Mucosa of descending colon (tissue), 3 donors: ENCODE measurements at regions not wholly inside any gene's neighbourhood (a gene's known extent, or its start where the extent isn't known, plus 50 kb on each side); places are given as distances from the start of the nearest gene placed in this dataset.

ENCODE experiments used
- ATAC-seq: fragments of 200-7000 bp; cut with Tn5 transposase; one replicate; pipeline ENCODE4 v1.9.1; 2020; ENCODE audit warnings: mild to moderate bottlenecking, moderate library complexity
- DNase-seq, 3 donors: peaks; one replicate each; pipeline ENCODE4 v3.0.0-alpha.2; 2020
- H3K36me3 ChIP-seq: fragments of 200-600 bp; one replicate; pipeline ENCODE4 v1.8.0; 2021; ENCODE audit warnings: low read depth, mild to moderate bottlenecking
- H3K4me1 ChIP-seq: fragments of 200-600 bp; one replicate; pipeline ENCODE4 v1.8.0; 2021; ENCODE audit warnings: low read depth, mild to moderate bottlenecking
- H3K4me3 ChIP-seq: fragments of 200-600 bp; one replicate; pipeline ENCODE4 v1.8.0; 2021; ENCODE audit warnings: mild to moderate bottlenecking
- H3K9me3 ChIP-seq: fragments of 200-600 bp; one replicate; pipeline ENCODE4 v1.8.0; 2021; ENCODE audit warnings: mild to moderate bottlenecking
- intact Hi-C, 2 donors: fragments of 100-400 bp; cut with DNase I in 1 of 2; cut with micrococcal nuclease in 1 of 2; formaldehyde crosslinking; loops; one replicate each; pipeline versions ENCODE4 v1.11.0 to v1.11.1; 2022; cut with DNase I, micrococcal nuclease
- TF ChIP-seq, protein P1 (sequence below): fragments of 200-600 bp; IDR thresholded peaks from one replicate; pipeline ENCODE4 v1.8.0; 2022; ENCODE audit warnings: antibody characterized with exemption, mild to moderate bottlenecking
- donor health status: DM: no; HTN: no; CAD: no; lungs with moderate emphysema.
- donor health status: DM: no; HTN: no; CAD: no.
- donor health status: DM: no; HTN: yes; CAD: no.

DNA sequence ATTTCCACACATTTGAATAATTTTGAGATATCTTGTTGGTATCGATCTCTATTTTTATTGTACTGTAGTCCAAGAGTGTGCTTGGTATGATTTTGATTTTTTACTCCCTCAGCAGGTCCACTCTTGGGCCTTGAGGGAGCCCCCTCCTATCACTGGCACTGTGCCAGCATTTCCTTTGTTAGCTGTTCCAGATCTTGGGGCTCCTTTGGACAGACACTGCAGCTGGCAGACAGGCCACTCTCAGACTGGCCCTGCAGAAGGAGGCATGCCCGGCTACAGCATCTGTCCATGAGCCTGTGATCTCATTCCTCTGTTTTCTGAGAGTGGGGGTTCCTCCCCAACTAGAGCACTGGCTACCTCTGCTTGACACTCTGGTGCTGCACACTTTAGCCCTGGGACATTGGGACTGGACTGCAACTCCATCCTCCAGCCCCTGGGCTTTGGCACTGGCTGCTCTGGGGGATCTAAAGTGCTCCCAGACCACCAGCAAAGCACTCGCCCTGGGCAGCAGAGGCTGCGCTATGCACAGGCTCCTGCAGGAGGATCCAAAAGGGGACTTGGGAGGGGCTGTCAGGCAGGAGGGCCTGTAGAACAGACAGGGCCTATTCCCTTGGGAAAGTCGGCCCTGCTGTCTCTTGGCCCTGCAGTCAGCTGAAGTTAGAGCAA, 271.3 kb upstream of the DMAC1 start:
- no peak for ATAC-seq
- Histone ChIP-seq H3K4me1 (no peaks in the 10 kb centered on the region), H3K36me3 (no peaks in the 10 kb centered on the region), H3K4me3 (no peak overlapping the region), H3K9me3 (no peaks in the 10 kb centered on the region)
- DNase-seq = no peak
- intact Hi-C loops = no loop called here
- TF ChIP-seq, protein P1, sequence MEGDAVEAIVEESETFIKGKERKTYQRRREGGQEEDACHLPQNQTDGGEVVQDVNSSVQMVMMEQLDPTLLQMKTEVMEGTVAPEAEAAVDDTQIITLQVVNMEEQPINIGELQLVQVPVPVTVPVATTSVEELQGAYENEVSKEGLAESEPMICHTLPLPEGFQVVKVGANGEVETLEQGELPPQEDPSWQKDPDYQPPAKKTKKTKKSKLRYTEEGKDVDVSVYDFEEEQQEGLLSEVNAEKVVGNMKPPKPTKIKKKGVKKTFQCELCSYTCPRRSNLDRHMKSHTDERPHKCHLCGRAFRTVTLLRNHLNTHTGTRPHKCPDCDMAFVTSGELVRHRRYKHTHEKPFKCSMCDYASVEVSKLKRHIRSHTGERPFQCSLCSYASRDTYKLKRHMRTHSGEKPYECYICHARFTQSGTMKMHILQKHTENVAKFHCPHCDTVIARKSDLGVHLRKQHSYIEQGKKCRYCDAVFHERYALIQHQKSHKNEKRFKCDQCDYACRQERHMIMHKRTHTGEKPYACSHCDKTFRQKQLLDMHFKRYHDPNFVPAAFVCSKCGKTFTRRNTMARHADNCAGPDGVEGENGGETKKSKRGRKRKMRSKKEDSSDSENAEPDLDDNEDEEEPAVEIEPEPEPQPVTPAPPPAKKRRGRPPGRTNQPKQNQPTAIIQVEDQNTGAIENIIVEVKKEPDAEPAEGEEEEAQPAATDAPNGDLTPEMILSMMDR = no peak

DNA sequence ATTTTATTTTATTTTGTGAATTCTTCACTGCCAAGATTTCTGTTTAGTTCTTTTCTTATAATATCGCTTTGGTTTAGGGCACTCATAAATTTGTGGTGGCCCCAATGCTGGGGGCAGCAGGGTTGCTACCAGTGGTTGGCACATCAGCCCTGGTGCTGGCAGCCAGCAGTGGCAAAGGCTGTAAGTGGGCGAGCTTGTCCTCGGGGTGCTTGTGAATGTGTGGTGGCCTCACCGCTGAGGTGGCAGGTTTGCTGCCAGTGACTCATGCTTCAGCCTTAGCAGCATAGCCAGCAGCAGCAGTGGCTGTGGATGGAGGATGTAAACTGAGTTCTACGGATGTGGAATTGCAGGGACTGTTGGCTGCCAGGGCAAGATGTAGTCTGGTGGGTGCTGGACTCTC, 262.9 kb upstream of the DMAC1 start:
- intact Hi-C loops = no loop called here
- H3K36me3 ChIP-seq = no peaks in the 10 kb centered on the region
- TF ChIP-seq, protein P1 = no peak
- ATAC-seq = no peak
- H3K4me3 ChIP-seq = no peak overlapping the region
- no peaks in the 10 kb centered on the region for H3K9me3 ChIP-seq
- no peak for DNase-seq
- H3K4me1 ChIP-seq = no peaks in the 10 kb centered on the region

DNA sequence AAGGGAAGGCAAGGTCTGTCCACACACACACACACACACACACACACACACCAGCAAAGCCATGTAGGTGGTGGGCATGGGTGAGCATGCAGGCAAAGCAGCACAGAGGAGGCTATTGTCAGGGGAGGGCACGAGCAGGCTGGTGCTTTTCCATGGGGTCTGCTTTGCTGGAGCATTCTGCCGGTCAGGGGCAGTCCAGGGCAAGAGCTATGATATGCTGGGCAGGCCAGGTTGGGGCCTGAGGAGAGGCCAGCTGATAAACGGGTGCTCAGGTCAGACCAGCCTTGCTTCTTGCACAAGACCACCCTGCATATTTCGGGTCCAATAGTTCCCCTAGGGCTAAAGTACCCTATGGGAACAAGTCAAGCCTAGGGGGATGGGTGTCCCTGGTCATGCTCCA, 253.9 kb upstream of the DMAC1 start:
- Histone ChIP-seq H3K36me3 (no peaks in the 10 kb centered on the region), H3K9me3 (no peaks in the 10 kb centered on the region), H3K4me1 (no peaks in the 10 kb centered on the region), H3K4me3 (no peak overlapping the region)
- TF ChIP-seq, protein P1 = no peak
- intact Hi-C loops = no loop called here
- no peak for DNase-seq
- no peak for ATAC-seq

DNA sequence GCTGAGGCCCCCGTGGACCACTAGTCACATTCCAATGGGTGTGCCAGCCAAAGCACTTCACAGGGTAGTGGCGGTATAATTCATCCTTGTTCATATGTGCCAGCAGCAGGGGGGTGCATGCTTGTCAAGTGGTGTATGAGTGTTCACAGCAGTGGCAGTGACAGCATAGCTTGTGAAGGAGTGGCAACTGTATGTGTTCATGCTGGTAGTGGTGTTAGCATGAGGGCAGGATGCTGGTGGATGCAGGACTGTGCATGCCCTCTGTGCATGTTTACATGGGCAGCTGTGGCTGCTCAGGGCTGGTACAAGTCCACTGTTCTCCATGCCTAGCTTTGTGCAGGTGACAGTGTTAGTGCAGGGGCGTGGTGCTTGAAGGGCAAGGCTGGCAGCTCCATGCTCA, 253.4 kb upstream of the DMAC1 start:
- Histone ChIP-seq H3K36me3 (no peaks in the 10 kb centered on the region), H3K9me3 (no peaks in the 10 kb centered on the region), H3K4me1 (no peaks in the 10 kb centered on the region), H3K4me3 (no peak overlapping the region)
- intact Hi-C loops = no loop called here
- ATAC-seq = no peak
- TF ChIP-seq, protein P1 = no peak
- DNase-seq = no peak

DNA sequence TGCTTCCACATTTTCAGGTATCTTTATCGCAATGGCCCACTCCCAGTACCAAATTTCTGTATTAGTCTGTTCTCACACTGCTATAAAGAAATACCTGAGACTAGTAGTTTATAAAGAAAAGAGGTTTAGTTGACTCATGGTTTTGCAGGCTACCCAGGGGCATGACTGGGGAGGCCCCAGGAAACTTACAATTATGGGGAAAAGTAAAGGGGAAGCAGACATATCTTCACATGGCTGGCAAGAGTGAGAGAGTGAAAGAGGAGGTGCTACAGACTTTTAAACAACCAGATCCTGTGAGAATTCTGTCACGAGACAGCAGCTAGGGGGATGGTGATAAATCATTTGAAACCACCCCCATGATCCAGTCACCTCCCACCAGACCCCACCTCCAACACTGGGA, 238.2 kb upstream of the DMAC1 start:
- Histone ChIP-seq H3K9me3 (peaks cover 23% of the 10 kb centered on the region), H3K36me3 (no peaks in the 10 kb centered on the region), H3K4me1 (no peaks in the 10 kb centered on the region), H3K4me3 (no peak overlapping the region)
- TF ChIP-seq, protein P1 = no peak
- ATAC-seq = no peak
- DNase-seq = no peak
- intact Hi-C loops = no loop called here
